ENCODE measurements at regions not wholly inside any gene's neighbourhood (a gene's known extent, or its start where the extent isn't known, plus 50 kb on each side); places are given as distances from the start of the nearest gene placed in this dataset.
"Not testable (repeated sequence)": the region's sequence is repeated elsewhere in the genome, so short reads cannot be mapped to it uniquely, and the experiment has no call there.

DNA sequence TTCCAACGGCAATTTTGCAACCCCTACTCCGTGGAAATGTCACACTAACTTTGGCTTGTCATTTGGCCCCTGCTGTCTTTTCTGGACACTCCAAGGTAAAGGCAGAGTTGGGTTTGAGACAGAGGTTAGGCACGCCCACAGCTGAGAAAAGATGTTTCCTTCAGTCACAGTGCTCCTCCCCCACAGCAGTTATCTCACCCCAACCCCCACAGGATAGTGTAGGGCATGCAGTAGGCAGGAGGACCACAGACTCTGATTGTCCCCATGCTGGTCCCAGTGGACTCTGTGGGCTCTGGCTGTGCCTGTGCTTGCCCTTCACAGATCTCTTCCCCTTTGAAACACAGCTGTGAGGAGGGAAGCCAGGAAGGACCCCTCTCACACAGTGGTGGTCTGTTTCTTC lies 124.0 kb upstream of the CARMIL1 start:
- no peak for TF ChIP-seq POLR2A (IDR thresholded peaks at IDR 0.05)
- TF ChIP-seq, protein P1, sequence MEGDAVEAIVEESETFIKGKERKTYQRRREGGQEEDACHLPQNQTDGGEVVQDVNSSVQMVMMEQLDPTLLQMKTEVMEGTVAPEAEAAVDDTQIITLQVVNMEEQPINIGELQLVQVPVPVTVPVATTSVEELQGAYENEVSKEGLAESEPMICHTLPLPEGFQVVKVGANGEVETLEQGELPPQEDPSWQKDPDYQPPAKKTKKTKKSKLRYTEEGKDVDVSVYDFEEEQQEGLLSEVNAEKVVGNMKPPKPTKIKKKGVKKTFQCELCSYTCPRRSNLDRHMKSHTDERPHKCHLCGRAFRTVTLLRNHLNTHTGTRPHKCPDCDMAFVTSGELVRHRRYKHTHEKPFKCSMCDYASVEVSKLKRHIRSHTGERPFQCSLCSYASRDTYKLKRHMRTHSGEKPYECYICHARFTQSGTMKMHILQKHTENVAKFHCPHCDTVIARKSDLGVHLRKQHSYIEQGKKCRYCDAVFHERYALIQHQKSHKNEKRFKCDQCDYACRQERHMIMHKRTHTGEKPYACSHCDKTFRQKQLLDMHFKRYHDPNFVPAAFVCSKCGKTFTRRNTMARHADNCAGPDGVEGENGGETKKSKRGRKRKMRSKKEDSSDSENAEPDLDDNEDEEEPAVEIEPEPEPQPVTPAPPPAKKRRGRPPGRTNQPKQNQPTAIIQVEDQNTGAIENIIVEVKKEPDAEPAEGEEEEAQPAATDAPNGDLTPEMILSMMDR (IDR thresholded peaks at IDR 0.05) = no peak
- DNase-seq = no peak
- no peak overlapping the region for H3K27ac ChIP-seq
- no peak overlapping the region for H3K4me3 ChIP-seq
- no peaks in the 10 kb centered on the region for H3K9me3 ChIP-seq
- H3K4me1 ChIP-seq = no peaks in the 10 kb centered on the region
- H3K27me3 ChIP-seq = no peaks in the 10 kb centered on the region
- no peaks in the 10 kb centered on the region for H3K36me3 ChIP-seq
- intact Hi-C loops (cut with DNase I; ENCODE audit: low total_unique reads) = no loop called here

DNA sequence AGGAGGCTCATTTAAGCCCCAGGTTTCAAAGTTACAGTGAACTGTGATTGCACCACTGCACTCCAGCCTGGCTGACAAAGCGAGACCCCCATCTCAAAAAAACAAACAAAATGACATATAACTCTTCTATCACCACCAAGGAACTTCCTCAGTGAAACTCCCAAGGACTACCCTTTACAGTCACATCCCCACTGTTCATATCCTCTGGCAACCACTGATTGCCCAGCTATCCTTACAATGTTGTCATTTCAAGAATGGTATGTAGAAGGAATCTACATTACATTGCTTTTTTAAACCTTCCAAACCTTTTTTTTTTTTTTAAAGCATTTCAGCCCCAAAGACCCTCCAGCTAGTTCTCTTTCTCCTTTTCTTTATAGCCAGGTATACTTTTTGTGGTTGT lies 123.1 kb upstream of the CARMIL1 start:
- Histone ChIP-seq H3K27ac (no peak overlapping the region), H3K4me3 (no peak overlapping the region)

DNA sequence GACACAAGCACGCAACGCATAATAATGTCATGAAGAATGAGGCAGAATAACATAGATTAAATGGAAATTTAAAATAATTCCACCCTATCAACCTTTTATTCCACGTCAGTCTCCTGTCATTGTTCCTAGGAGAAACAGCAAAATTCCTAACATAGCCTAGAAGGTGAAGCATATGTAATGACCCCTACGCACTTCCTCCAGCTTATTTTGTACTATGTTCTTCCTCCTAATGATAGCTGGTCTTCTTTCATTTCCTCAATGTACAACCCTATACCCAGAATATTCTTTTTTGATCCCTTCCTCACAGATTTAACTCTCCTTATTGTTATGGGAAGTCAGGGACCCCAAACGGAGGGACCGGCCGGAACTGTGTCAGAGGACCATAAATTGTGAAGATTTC lies 122.0 kb upstream of the CARMIL1 start:
- H3K27me3 ChIP-seq = no peaks in the 10 kb centered on the region
- no peak overlapping the region for H3K27ac ChIP-seq
- no peak for TF ChIP-seq POLR2A (IDR thresholded peaks at IDR 0.05)
- TF ChIP-seq, protein P1 (IDR thresholded peaks at IDR 0.05) = no peak
- H3K9me3 ChIP-seq = no peaks in the 10 kb centered on the region
- intact Hi-C loops (cut with DNase I; ENCODE audit: low total_unique reads) = no loop called here
- no peak overlapping the region for H3K4me3 ChIP-seq
- H3K36me3 ChIP-seq = no peaks in the 10 kb centered on the region
- no peak for DNase-seq
- H3K4me1 ChIP-seq = no peaks in the 10 kb centered on the region

More for the DNA sequence above, 123.1 kb upstream of the CARMIL1 start:
- intact Hi-C loops (cut with DNase I; ENCODE audit: low total_unique reads) = no loop called here
- no peak for DNase-seq
- Histone ChIP-seq H3K27me3 (no peaks in the 10 kb centered on the region), H3K36me3 (no peaks in the 10 kb centered on the region), H3K9me3 (no peaks in the 10 kb centered on the region), H3K4me1 (no peaks in the 10 kb centered on the region)
- TF ChIP-seq, protein P1 (IDR thresholded peaks at IDR 0.05) = no peak
- TF ChIP-seq POLR2A (IDR thresholded peaks at IDR 0.05) = no peak

DNA sequence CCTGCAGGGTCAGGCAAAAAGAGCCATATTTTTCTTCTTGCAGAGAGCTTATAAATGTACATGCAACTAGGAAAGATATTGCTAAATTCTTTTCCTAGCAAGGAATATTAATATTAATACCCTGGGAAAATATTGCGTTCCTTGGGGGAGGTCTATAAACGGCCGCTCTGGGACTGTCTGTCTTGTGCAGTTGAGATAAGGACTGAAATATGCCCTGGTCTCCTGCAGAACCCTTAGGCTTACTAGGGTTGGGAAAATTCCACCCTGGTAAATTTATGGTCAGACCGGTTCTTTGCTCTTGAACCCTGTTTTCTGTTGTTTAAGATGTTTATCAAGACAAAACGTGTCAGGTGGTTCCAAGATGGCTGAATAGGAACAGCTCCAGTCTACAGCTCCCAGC lies 121.3 kb upstream of the CARMIL1 start:
- H3K9me3 ChIP-seq = no peaks in the 10 kb centered on the region
- no peak for DNase-seq
- no peak for TF ChIP-seq POLR2A (IDR thresholded peaks at IDR 0.05)
- TF ChIP-seq, protein P1 (IDR thresholded peaks at IDR 0.05) = no peak
- intact Hi-C loops (cut with DNase I; ENCODE audit: low total_unique reads) = no loop called here
- H3K36me3 ChIP-seq = no peaks in the 10 kb centered on the region
- H3K4me1 ChIP-seq = no peaks in the 10 kb centered on the region
- H3K27ac ChIP-seq = no peak overlapping the region
- no peak overlapping the region for H3K4me3 ChIP-seq
- H3K27me3 ChIP-seq = no peaks in the 10 kb centered on the region

DNA sequence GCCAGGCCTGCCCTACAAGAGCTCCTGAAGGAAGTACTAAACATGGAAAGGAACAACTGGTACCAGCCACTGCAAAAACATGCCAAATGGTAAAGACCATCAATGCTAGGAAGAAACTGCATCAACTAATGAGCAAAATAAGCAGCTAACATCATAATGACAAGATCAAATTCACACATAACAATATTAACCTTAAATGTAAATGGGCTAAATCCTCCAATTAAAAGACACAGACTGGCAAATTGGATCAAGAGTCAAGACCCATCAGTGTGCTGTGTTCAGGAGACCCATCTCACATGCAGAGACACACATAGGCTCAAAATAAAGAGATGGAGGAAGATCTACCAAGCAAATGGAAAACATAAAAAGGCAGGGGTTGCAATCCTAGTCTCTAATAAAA lies 119.0 kb upstream of the CARMIL1 start:
- H3K4me1 ChIP-seq; H3K27me3 ChIP-seq; H3K36me3 ChIP-seq; DNase-seq; H3K4me3 ChIP-seq; H3K27ac ChIP-seq; intact Hi-C loops (cut with DNase I; ENCODE audit: low total_unique reads); H3K9me3 ChIP-seq: not testable (repeated sequence)

DNA sequence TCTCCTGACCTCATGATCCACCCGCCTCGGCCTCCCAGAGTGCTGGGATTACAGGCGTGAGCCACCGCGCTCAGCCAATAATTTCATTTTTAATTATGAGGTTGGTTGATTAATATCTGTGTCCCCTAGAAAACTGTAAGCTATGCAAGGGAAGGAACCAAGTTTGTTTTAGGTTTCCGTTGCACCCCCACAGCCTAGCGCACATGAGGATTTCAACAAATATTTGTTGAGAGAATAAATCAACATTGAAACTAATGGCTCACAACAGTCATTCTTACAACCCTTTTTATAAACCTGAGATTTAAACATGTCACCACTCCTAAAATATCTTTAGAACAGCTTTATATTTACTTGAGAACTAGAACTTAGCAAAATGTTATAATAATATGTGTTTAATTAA lies 114.0 kb upstream of the CARMIL1 start:
- no peaks in the 10 kb centered on the region for H3K9me3 ChIP-seq
- H3K4me3 ChIP-seq = no peak overlapping the region
- DNase-seq = no peak
- no peaks in the 10 kb centered on the region for H3K27me3 ChIP-seq
- intact Hi-C loops (cut with DNase I; ENCODE audit: low total_unique reads) = no loop called here
- TF ChIP-seq POLR2A (IDR thresholded peaks at IDR 0.05) = no peak
- TF ChIP-seq, protein P1 (IDR thresholded peaks at IDR 0.05) = no peak
- no peaks in the 10 kb centered on the region for H3K36me3 ChIP-seq
- H3K4me1 ChIP-seq = peaks cover 0 to 4% of the 10 kb centered on the region in 2 donors
- H3K27ac ChIP-seq = no peak overlapping the region

Data from uterus (tissue), 3 donors.